ENCODE measurements at regions not wholly inside any gene's neighbourhood (a gene's known extent, or its start where the extent isn't known, plus 50 kb on each side); places are given as distances from the start of the nearest gene placed in this dataset.

DNA sequence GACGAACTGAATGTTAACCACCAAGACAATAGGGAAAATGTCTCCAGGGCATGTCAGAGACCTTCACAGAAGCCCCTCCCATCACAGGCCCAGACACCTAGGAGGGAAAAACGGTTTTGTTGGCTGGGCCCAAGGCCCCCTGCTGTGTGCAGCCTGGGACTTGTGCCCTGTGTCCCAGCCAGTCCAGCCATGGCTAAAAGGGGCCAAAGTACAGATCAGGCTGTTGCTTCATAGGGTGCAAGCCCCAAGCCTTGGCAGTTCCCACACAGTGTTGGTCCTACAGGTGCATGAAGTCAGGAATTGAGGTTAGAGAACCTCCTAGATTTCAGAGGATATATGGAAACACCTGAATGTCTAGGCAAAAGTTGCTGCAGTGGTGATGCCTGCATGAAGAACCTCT, 428.7 kb downstream of the SUCLA2 start:
- Mint-ChIP-seq H3K4me1 (ENCODE audit: low read depth) (no peaks in the 10 kb centered on the region), H3K27me3 (peaks cover 2% of the 10 kb centered on the region), H3K36me3 (ENCODE audit: low read depth) (no peaks in the 10 kb centered on the region), H3K9me3 (peaks cover 39% of the 10 kb centered on the region), H3K4me3 (no peak overlapping the region), H3K27ac (no peak overlapping the region)
- DNase-seq (no peak), ATAC-seq (no peak)
- ChIA-PET CTCF (no interaction called here), POLR2A (no interaction called here)
- intact Hi-C loops (cut with micrococcal nuclease): no loop called here
- TF ChIP-seq, protein P1, sequence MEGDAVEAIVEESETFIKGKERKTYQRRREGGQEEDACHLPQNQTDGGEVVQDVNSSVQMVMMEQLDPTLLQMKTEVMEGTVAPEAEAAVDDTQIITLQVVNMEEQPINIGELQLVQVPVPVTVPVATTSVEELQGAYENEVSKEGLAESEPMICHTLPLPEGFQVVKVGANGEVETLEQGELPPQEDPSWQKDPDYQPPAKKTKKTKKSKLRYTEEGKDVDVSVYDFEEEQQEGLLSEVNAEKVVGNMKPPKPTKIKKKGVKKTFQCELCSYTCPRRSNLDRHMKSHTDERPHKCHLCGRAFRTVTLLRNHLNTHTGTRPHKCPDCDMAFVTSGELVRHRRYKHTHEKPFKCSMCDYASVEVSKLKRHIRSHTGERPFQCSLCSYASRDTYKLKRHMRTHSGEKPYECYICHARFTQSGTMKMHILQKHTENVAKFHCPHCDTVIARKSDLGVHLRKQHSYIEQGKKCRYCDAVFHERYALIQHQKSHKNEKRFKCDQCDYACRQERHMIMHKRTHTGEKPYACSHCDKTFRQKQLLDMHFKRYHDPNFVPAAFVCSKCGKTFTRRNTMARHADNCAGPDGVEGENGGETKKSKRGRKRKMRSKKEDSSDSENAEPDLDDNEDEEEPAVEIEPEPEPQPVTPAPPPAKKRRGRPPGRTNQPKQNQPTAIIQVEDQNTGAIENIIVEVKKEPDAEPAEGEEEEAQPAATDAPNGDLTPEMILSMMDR (IDR thresholded peaks at IDR 0.05): no peak

DNA sequence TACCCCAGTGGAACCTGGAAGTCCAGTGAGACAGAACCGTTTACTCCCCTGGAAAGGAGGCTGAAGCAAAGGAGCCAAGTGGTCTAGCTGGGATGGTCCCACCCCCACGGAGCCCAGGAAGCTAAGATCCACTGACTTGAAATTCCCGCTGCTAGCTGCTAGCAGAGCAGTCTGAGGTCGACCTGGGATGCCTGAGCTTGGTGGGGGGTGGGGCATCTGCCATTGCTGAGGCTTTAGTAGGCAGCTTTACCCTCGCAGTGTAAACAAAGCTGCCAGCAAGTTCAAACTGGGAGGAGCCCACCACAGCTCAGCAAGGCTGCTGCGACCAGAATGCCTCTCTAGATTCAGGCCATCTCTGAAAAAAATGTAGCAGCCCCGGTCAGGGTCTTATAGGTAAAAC, 437.0 kb downstream of the SUCLA2 start:
- POLR2A ChIA-PET: no interaction called here
- CTCF ChIA-PET: no interaction called here
- Mint-ChIP-seq H3K4me3 (no peak overlapping the region), H3K27me3 (no peaks in the 10 kb centered on the region), H3K27ac (no peak overlapping the region), H3K9me3 (peaks cover 18% of the 10 kb centered on the region), H3K36me3 (ENCODE audit: low read depth) (no peaks in the 10 kb centered on the region), H3K4me1 (ENCODE audit: low read depth) (no peaks in the 10 kb centered on the region)
- DNase-seq: no peak
- intact Hi-C loops (cut with micrococcal nuclease): no loop called here
- TF ChIP-seq, protein P1 (IDR thresholded peaks at IDR 0.05): no peak
- ATAC-seq: no peak

DNA sequence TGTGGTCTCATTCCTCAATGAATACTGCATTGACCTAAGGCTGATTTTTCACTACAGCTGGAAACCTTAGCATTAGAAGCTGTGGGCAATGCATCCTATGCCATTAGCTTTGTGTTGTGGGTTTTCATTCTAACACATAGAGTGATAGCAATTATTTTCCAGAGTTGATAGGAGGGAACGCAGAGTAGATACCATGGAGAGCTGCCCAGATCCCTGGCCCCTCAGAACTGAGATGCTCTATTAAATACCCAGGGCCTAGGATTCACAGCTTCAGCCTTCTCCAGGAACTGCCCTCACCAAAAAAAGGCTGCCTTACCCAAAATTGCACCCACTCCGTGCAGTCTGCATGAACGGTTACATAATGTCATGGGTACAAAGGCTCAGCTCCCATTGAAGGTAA, 444.4 kb downstream of the SUCLA2 start:
- Mint-ChIP-seq H3K4me3 (no peak overlapping the region), H3K4me1 (ENCODE audit: low read depth) (no peaks in the 10 kb centered on the region), H3K9me3 (no peaks in the 10 kb centered on the region), H3K36me3 (ENCODE audit: low read depth) (no peaks in the 10 kb centered on the region), H3K27ac (no peak overlapping the region), H3K27me3 (no peaks in the 10 kb centered on the region)
- TF ChIP-seq, protein P1 (IDR thresholded peaks at IDR 0.05): no peak
- intact Hi-C loops (cut with micrococcal nuclease): no loop called here
- ATAC-seq (no peak), DNase-seq (no peak)
- POLR2A ChIA-PET: no interaction called here
- CTCF ChIA-PET: no interaction called here

DNA sequence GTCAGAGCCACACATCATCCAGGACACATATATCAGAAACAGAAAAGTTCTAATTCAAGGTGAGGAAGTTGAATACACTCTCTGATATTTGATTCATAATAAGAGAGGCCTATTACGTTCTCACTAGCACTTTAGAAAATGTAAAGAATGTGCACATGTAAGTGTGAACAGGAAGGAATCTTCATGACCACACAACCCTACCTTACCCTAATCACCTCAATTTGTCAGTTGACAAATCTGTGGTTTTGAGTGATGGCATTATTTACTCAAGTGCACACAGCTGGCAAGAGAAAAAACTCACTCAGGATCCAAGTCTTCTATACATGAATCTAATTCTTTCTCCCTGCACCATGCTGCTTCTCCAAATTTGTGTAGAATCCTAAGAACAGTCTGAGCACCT, 445.8 kb downstream of the SUCLA2 start:
- H3K4me3 Mint-ChIP-seq: no peak overlapping the region
- intact Hi-C loops (cut with micrococcal nuclease): no loop called here
- H3K4me1 Mint-ChIP-seq (ENCODE audit: low read depth): no peaks in the 10 kb centered on the region
- no peak for DNase-seq
- no peaks in the 10 kb centered on the region for H3K27me3 Mint-ChIP-seq
- no peak overlapping the region for H3K27ac Mint-ChIP-seq
- no peak for ATAC-seq
- no peaks in the 10 kb centered on the region for H3K9me3 Mint-ChIP-seq
- TF ChIP-seq, protein P1 (IDR thresholded peaks at IDR 0.05): no peak
- CTCF ChIA-PET: no interaction called here
- H3K36me3 Mint-ChIP-seq (ENCODE audit: low read depth): no peaks in the 10 kb centered on the region
- POLR2A ChIA-PET: no interaction called here

DNA sequence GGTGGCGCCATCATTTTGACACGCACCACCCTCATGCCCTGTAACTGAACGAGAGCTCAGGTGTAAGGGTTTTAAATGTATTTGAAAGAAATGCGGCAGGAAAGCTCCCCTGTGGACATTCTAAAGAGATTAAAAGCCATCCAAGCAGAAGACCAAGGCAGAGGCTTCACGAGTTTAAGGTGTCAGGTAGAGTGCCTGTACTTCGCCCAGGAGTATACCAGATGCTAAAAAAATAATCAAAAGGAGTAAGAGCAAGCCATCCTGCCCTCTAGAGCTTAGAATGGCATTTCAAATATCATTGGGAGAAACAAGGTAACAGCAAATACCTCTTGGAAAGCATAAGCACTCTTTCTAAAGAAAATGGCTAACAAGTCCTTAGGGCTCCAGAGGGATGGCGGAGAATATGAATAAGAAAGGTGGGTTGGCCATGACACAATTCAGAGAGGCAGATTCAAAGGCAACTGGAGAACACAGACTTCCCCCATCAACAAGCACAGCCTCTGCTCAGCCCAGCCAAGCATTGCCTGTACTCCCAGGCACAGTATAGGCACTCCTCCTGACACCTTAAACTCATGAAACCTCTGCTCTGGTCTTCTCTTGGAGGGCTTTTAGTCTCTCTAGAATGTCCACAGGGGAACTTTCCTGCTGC, 447.6 kb downstream of the SUCLA2 start:
- Mint-ChIP-seq H3K27ac (no peak overlapping the region), H3K36me3 (ENCODE audit: low read depth) (no peaks in the 10 kb centered on the region), H3K4me1 (ENCODE audit: low read depth) (no peaks in the 10 kb centered on the region), H3K9me3 (no peaks in the 10 kb centered on the region), H3K4me3 (no peak overlapping the region), H3K27me3 (no peaks in the 10 kb centered on the region)
- TF ChIP-seq, protein P1 (IDR thresholded peaks at IDR 0.05): no peak
- ATAC-seq (no peak), DNase-seq (no peak)
- POLR2A ChIA-PET: no interaction called here
- CTCF ChIA-PET: no interaction called here
- intact Hi-C loops (cut with micrococcal nuclease): no loop called here
